GM12878 (cell line): ENCODE measurements at regions not wholly inside any gene's neighbourhood (a gene's known extent, or its start where the extent isn't known, plus 50 kb on each side); places are given as distances from the start of the nearest gene placed in this dataset.
"Not testable (repeated sequence)": the region's sequence is repeated elsewhere in the genome, so short reads cannot be mapped to it uniquely, and the experiment has no call there.

Source experiments
- ATF2 ChIP-seq: IDR thresholded peaks from 2 replicates; pipeline ENCODE4 v1.6.1; 2012; ENCODE audit warnings: low read length, inconsistent platforms
- BHLHE40 ChIP-seq, 2 experiments: fragments of 450-650 bp in 1 of 2; IDR thresholded peaks; 2 replicates each; pipeline ENCODE4 v1.6.1; 2011 to 2017; ENCODE audit warnings: low read depth in 2 of 2, borderline replicate concordance in 1 of 2, improper control_type of control experiment in 1 of 2, low read length in 1 of 2, mild to moderate bottlenecking in 1 of 2
- BRCA1 ChIP-seq: IDR thresholded peaks from 2 replicates; pipeline ENCODE4 v1.6.1; 2011; ENCODE audit warnings: low read depth, low read length, improper control_type of control experiment
- CEBPB ChIP-seq, 2 experiments: fragments of 150-350 bp in 1 of 2; IDR thresholded peaks; 2 replicates each; pipeline ENCODE4 v1.6.1; 2012 to 2014; ENCODE audit warnings: low read depth in 2 of 2, low read length in 2 of 2, borderline replicate concordance in 1 of 2, inconsistent platforms in 1 of 2
- CTCF ChIP-seq, 3 experiments: IDR thresholded peaks in 2 of 3; conservative IDR thresholded peaks in 1 of 3; 2 replicates each; pipeline ENCODE4 v1.5.1; 2011; ENCODE audit warnings: low read depth in 3 of 3, low read length in 3 of 3, mild to moderate bottlenecking in 3 of 3, control low read depth in 2 of 3, moderate library complexity in 2 of 3, inconsistent platforms in 1 of 3, mixed read lengths in 1 of 3; ENCODE audit not compliant: control insufficient read depth in 2 of 3, insufficient read depth in 1 of 3; ENCODE audit errors: extremely low read depth in 1 of 3
- ETV6 ChIP-seq, 2 experiments: fragments of 450-650 bp in 1 of 2; IDR thresholded peaks in 1 of 2; conservative IDR thresholded peaks in 1 of 2; 2 replicates each; pipeline ENCODE4 v1.6.1; 2014; ENCODE audit warnings: antibody characterized with exemption in 1 of 2, borderline replicate concordance in 1 of 2, low read depth in 1 of 2, mild to moderate bottlenecking in 1 of 2, moderate library complexity in 1 of 2
- NR2C2 ChIP-seq: IDR thresholded peaks from 2 replicates; pipeline ENCODE4 v1.6.1; 2011; ENCODE audit warnings: borderline replicate concordance, low read depth; ENCODE audit not compliant: control insufficient read depth, insufficient read length
- PAX5 ChIP-seq: IDR thresholded peaks from 2 replicates; pipeline ENCODE4 v1.6.1; 2011; ENCODE audit warnings: low read depth, low read length, borderline replicate concordance
- POLR2A ChIP-seq: IDR thresholded peaks from 2 replicates; pipeline ENCODE4 v1.6.1; 2011; ENCODE audit warnings: low read depth, mild to moderate bottlenecking, low read length
- SP1 ChIP-seq: IDR thresholded peaks from one replicate; pipeline ENCODE4 v1.6.1; 2011; ENCODE audit warnings: low read depth, low read length
- ZNF24 ChIP-seq: fragments of 450-650 bp; IDR thresholded peaks from 2 replicates; pipeline ENCODE4 v1.6.1; 2017; ENCODE audit warnings: antibody characterized with exemption, mild to moderate bottlenecking
- TF ChIP-seq, protein P1 (sequence below): fragments of 450-650 bp; formaldehyde crosslinking; IDR thresholded peaks from 2 replicates; pipeline ENCODE4 v1.4.0; 2020; ENCODE audit warnings: mild to moderate bottlenecking, moderate library complexity

- not testable (repeated sequence) for TF ChIP-seq POLR2A; SP1; CTCF (IDR thresholded peaks at IDR 0.05 in 2 of 3, conservative IDR thresholded peaks at IDR 0.05 in 1 of 3; ENCODE audit: control insufficient read depth in 2 of 3, extremely low read depth in 1 of 3, insufficient read depth in 1 of 3, low read depth in 3 of 3, low read length in 3 of 3); BRCA1; NR2C2; CEBPB (IDR thresholded peaks at IDR 0.05; ENCODE audit: borderline replicate concordance in 1 of 2, low read depth in 2 of 2, low read length in 2 of 2); BHLHE40 (IDR thresholded peaks at IDR 0.05; ENCODE audit: borderline replicate concordance in 1 of 2, low read depth in 2 of 2, low read length in 1 of 2); PAX5; ETV6 (conservative IDR thresholded peaks at IDR 0.05 in 1 of 2, IDR thresholded peaks at IDR 0.05 in 1 of 2; ENCODE audit: borderline replicate concordance in 1 of 2, low read depth in 1 of 2); ZNF24; ATF2
- TF ChIP-seq, protein P1, sequence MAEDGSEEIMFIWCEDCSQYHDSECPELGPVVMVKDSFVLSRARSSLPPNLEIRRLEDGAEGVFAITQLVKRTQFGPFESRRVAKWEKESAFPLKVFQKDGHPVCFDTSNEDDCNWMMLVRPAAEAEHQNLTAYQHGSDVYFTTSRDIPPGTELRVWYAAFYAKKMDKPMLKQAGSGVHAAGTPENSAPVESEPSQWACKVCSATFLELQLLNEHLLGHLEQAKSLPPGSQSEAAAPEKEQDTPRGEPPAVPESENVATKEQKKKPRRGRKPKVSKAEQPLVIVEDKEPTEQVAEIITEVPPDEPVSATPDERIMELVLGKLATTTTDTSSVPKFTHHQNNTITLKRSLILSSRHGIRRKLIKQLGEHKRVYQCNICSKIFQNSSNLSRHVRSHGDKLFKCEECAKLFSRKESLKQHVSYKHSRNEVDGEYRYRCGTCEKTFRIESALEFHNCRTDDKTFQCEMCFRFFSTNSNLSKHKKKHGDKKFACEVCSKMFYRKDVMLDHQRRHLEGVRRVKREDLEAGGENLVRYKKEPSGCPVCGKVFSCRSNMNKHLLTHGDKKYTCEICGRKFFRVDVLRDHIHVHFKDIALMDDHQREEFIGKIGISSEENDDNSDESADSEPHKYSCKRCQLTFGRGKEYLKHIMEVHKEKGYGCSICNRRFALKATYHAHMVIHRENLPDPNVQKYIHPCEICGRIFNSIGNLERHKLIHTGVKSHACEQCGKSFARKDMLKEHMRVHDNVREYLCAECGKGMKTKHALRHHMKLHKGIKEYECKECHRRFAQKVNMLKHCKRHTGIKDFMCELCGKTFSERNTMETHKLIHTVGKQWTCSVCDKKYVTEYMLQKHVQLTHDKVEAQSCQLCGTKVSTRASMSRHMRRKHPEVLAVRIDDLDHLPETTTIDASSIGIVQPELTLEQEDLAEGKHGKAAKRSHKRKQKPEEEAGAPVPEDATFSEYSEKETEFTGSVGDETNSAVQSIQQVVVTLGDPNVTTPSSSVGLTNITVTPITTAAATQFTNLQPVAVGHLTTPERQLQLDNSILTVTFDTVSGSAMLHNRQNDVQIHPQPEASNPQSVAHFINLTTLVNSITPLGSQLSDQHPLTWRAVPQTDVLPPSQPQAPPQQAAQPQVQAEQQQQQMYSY (CRISPR knock-in tag), result not testable (repeated sequence)
Measured at GRCh38 chr2:113568231-113568630, 58.8 kb upstream of the RABL2A start.
